Fibroblast of lung (primary cell): ENCODE measurements at regions not wholly inside any gene's neighbourhood (a gene's known extent, or its start where the extent isn't known, plus 50 kb on each side); places are given as distances from the start of the nearest gene placed in this dataset.

Source experiments
- DNase-seq, 2 donors: peaks; one replicate each; pipeline versions ENCODE4 v3.0.0 to v3.0.0-alpha.2; 2010; ENCODE audit warnings: low read depth in 2 of 2
- H2AFZ ChIP-seq: 2 replicates; pipeline ENCODE4 v1.5.1; 2012; ENCODE audit warnings: low read length, control low read depth, inconsistent platforms
- H3K27ac ChIP-seq: 2 replicates; pipeline ENCODE4 v1.5.1; 2011; ENCODE audit warnings: low read length, control low read depth; ENCODE audit not compliant: insufficient read depth
- H3K27me3 ChIP-seq: 2 replicates; pipeline ENCODE4 v1.5.1; 2011; ENCODE audit warnings: mild to moderate bottlenecking, low read length; ENCODE audit not compliant: control insufficient read depth, insufficient read depth
- H3K36me3 ChIP-seq: 2 replicates; pipeline ENCODE4 v1.5.1; 2011; ENCODE audit warnings: low read length; ENCODE audit not compliant: control insufficient read depth, insufficient read depth
- H3K4me1 ChIP-seq: 2 replicates; pipeline ENCODE4 v1.5.1; 2011; ENCODE audit warnings: low read length; ENCODE audit not compliant: control insufficient read depth, insufficient read depth; ENCODE audit errors: extremely low read depth
- H3K4me2 ChIP-seq: 2 replicates; pipeline ENCODE4 v1.5.1; 2011; ENCODE audit warnings: low read length, control low read depth; ENCODE audit not compliant: insufficient read depth; ENCODE audit errors: extremely low read depth
- H3K4me3 ChIP-seq, 4 experiments: fragments of 200-600 bp in 1 of 4; sonication (generic) in 1 of 4; replicated peaks in 1 of 4; 2 replicates each; pipeline ENCODE4 v1.5.1; 2011 to 2016; ENCODE audit warnings: low read length in 4 of 4, low read depth in 3 of 4, mild to moderate bottlenecking in 3 of 4, control low read depth in 2 of 4, inconsistent platforms in 1 of 4, mixed read lengths in 1 of 4; ENCODE audit not compliant: insufficient read depth in 1 of 4; ENCODE audit errors: control extremely low read depth in 1 of 4
- H3K79me2 ChIP-seq: 2 replicates; pipeline ENCODE4 v1.5.1; 2012; ENCODE audit warnings: mild to moderate bottlenecking, low read length, inconsistent platforms; ENCODE audit not compliant: control insufficient read depth, insufficient read depth
- H3K9ac ChIP-seq: 2 replicates; pipeline ENCODE4 v1.5.1; 2011; ENCODE audit warnings: mild to moderate bottlenecking, low read length, control low read depth; ENCODE audit not compliant: insufficient read depth
- H3K9me3 ChIP-seq: 2 replicates; pipeline ENCODE4 v1.5.1; 2012; ENCODE audit warnings: low read depth, low read length; ENCODE audit not compliant: control insufficient read depth, insufficient read depth
- H4K20me1 ChIP-seq: 2 replicates; pipeline ENCODE4 v1.5.1; 2011; ENCODE audit warnings: low read length; ENCODE audit not compliant: control insufficient read depth, insufficient read depth; ENCODE audit errors: extremely low read depth
- EZH2 ChIP-seq: IDR thresholded peaks from 2 replicates; pipeline ENCODE4 v1.5.1; 2012; ENCODE audit warnings: low read length, control low read depth, mild to moderate bottlenecking; ENCODE audit errors: missing control alignments
- TF ChIP-seq, protein P1 (sequence below), 2 donors: IDR thresholded peaks in 1 of 2; conservative IDR thresholded peaks in 1 of 2; 1 replicate in 1 of 2; 2 replicates in 1 of 2; pipeline ENCODE4 v1.5.1; 2011 to 2012; ENCODE audit warnings: low read length in 2 of 2, control low read depth in 1 of 2, inconsistent platforms in 1 of 2, low read depth in 1 of 2, mild to moderate bottlenecking in 1 of 2

- Histone ChIP-seq H4K20me1 (no peaks in the 10 kb centered on the region), H2AFZ (no peak overlapping the region), H3K79me2 (no peaks in the 10 kb centered on the region), H3K9me3 (no peaks in the 10 kb centered on the region), H3K36me3 (no peaks in the 10 kb centered on the region), H3K27me3 (no peaks in the 10 kb centered on the region), H3K4me3 (no peak overlapping the region), H3K4me2 (no peak overlapping the region), H3K27ac (no peak overlapping the region), H3K4me1 (no peaks in the 10 kb centered on the region), H3K9ac (no peak overlapping the region)
- no peak for DNase-seq
- TF ChIP-seq, protein P1, sequence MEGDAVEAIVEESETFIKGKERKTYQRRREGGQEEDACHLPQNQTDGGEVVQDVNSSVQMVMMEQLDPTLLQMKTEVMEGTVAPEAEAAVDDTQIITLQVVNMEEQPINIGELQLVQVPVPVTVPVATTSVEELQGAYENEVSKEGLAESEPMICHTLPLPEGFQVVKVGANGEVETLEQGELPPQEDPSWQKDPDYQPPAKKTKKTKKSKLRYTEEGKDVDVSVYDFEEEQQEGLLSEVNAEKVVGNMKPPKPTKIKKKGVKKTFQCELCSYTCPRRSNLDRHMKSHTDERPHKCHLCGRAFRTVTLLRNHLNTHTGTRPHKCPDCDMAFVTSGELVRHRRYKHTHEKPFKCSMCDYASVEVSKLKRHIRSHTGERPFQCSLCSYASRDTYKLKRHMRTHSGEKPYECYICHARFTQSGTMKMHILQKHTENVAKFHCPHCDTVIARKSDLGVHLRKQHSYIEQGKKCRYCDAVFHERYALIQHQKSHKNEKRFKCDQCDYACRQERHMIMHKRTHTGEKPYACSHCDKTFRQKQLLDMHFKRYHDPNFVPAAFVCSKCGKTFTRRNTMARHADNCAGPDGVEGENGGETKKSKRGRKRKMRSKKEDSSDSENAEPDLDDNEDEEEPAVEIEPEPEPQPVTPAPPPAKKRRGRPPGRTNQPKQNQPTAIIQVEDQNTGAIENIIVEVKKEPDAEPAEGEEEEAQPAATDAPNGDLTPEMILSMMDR (conservative IDR thresholded peaks at IDR 0.05 in 1 of 2, IDR thresholded peaks at IDR 0.05 in 1 of 2; ENCODE audit: low read depth in 1 of 2, low read length in 2 of 2) = no peak
- TF ChIP-seq EZH2 = no peak
Measured at GRCh38 chr4:143071351-143071750, 113.4 kb upstream of the USP38 start.

GRCh38 chr4:143076723-143077122 lies 108.0 kb upstream of the USP38 start:
- H3K4me1 ChIP-seq = no peaks in the 10 kb centered on the region
- no peak overlapping the region for H3K27ac ChIP-seq
- H3K27me3 ChIP-seq = no peaks in the 10 kb centered on the region
- H3K4me2 ChIP-seq = no peak overlapping the region
- no peak for DNase-seq
- no peaks in the 10 kb centered on the region for H4K20me1 ChIP-seq
- H3K9me3 ChIP-seq = no peaks in the 10 kb centered on the region
- TF ChIP-seq, protein P1 (conservative IDR thresholded peaks at IDR 0.05 in 1 of 2, IDR thresholded peaks at IDR 0.05 in 1 of 2; ENCODE audit: low read depth in 1 of 2, low read length in 2 of 2) = no peak
- no peak for TF ChIP-seq EZH2
- no peak overlapping the region for H3K9ac ChIP-seq
- no peaks in the 10 kb centered on the region for H3K36me3 ChIP-seq
- H3K4me3 ChIP-seq = no peak overlapping the region
- H3K79me2 ChIP-seq = no peaks in the 10 kb centered on the region
- no peak overlapping the region for H2AFZ ChIP-seq

DNA sequence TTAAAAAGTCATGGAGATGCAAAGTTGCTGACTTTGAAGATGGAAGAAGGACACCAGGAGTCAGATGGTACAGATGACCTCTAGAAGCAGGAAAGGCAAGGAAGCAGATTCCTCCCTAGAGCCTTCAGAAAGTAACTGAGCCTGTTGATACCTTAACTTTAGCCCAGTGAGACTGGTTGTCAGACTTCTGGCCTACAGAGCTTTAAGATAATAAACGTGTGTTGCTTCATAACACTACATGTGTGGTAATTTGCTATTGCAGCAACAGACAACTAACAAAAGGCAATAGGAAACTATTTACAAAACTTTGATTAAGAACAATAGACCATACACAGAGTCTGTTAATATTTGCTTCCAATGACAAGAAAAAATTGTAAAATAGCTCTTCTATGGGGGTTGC lies 102.0 kb upstream of the USP38 start:
- no peaks in the 10 kb centered on the region for H3K9me3 ChIP-seq
- H3K4me1 ChIP-seq = no peaks in the 10 kb centered on the region
- H4K20me1 ChIP-seq = no peaks in the 10 kb centered on the region
- H3K9ac ChIP-seq = no peak overlapping the region
- no peak overlapping the region for H2AFZ ChIP-seq
- no peak overlapping the region for H3K27ac ChIP-seq
- DNase-seq = no peak
- no peak overlapping the region for H3K4me3 ChIP-seq
- no peaks in the 10 kb centered on the region for H3K36me3 ChIP-seq
- H3K79me2 ChIP-seq = no peaks in the 10 kb centered on the region
- TF ChIP-seq, protein P1 (conservative IDR thresholded peaks at IDR 0.05 in 1 of 2, IDR thresholded peaks at IDR 0.05 in 1 of 2; ENCODE audit: low read depth in 1 of 2, low read length in 2 of 2) = no peak
- no peak for TF ChIP-seq EZH2
- H3K4me2 ChIP-seq = no peak overlapping the region
- H3K27me3 ChIP-seq = no peaks in the 10 kb centered on the region
